Skeletal muscle satellite cell (primary cell): ENCODE measurements at regions not wholly inside any gene's neighbourhood (a gene's known extent, or its start where the extent isn't known, plus 50 kb on each side); places are given as distances from the start of the nearest gene placed in this dataset.

Experiments
- H3K27me3 ChIP-seq: 2 replicates; pipeline ENCODE4 v1.7.0; 2013; ENCODE audit warnings: low read length; ENCODE audit not compliant: control insufficient read depth, insufficient read depth
- H3K36me3 ChIP-seq: 2 replicates; pipeline ENCODE4 v1.7.0; 2013; ENCODE audit warnings: mild to moderate bottlenecking, control low read depth, low read length; ENCODE audit not compliant: insufficient read depth
- H3K4me1 ChIP-seq: 2 replicates; pipeline ENCODE4 v1.7.0; 2013; ENCODE audit warnings: low read length; ENCODE audit not compliant: control insufficient read depth, insufficient read depth
- H3K4me2 ChIP-seq: 2 replicates; pipeline ENCODE4 v1.7.0; 2013; ENCODE audit warnings: mild to moderate bottlenecking, low read length
- H3K4me3 ChIP-seq: 2 replicates; pipeline ENCODE4 v1.7.0; 2013; ENCODE audit warnings: low read length
- H3K9ac ChIP-seq: 2 replicates; pipeline ENCODE4 v1.7.0; 2013; ENCODE audit warnings: mild to moderate bottlenecking, low read depth, low read length, moderate library complexity
- H3K9me3 ChIP-seq: replicated peaks from 2 replicates; pipeline ENCODE4 v1.7.0; 2013; ENCODE audit warnings: mild to moderate bottlenecking, control low read depth, low read length

GRCh38 chr3:146969356-146969755 lies 364.2 kb upstream of the PLSCR5 start:
- peak overlapping the region; percentile 75 for H3K4me2 ChIP-seq
- peaks cover 44% of the 10 kb centered on the region for H3K4me1 ChIP-seq
- H3K9ac ChIP-seq: peak overlapping the region; percentile 83
- no peaks in the 10 kb centered on the region for H3K36me3 ChIP-seq
- H3K9me3 ChIP-seq: no peaks in the 10 kb centered on the region
- H3K27me3 ChIP-seq: no peaks in the 10 kb centered on the region
- H3K4me3 ChIP-seq: peak overlapping the region; percentile 14

- Histone ChIP-seq H3K4me3 (peak overlapping the region; percentile 14), H3K4me1 (peaks cover 44% of the 10 kb centered on the region), H3K27me3 (no peaks in the 10 kb centered on the region), H3K9ac (peak overlapping the region; percentile 83), H3K9me3 (no peaks in the 10 kb centered on the region), H3K36me3 (no peaks in the 10 kb centered on the region), H3K4me2 (peak overlapping the region; percentile 75)
Observed at GRCh38 chr3:146968204-146968651, 363.1 kb upstream of the PLSCR5 start.

GRCh38 chr3:146967783-146968182 lies 362.6 kb upstream of the PLSCR5 start:
- H3K27me3 ChIP-seq: no peaks in the 10 kb centered on the region
- H3K4me3 ChIP-seq: peak overlapping the region; percentile 2
- H3K9me3 ChIP-seq: no peaks in the 10 kb centered on the region
- H3K4me1 ChIP-seq: peaks cover 40% of the 10 kb centered on the region
- H3K36me3 ChIP-seq: no peaks in the 10 kb centered on the region
- H3K4me2 ChIP-seq: peak overlapping the region; percentile 26
- H3K9ac ChIP-seq: peak overlapping the region; percentile 83

DNA sequence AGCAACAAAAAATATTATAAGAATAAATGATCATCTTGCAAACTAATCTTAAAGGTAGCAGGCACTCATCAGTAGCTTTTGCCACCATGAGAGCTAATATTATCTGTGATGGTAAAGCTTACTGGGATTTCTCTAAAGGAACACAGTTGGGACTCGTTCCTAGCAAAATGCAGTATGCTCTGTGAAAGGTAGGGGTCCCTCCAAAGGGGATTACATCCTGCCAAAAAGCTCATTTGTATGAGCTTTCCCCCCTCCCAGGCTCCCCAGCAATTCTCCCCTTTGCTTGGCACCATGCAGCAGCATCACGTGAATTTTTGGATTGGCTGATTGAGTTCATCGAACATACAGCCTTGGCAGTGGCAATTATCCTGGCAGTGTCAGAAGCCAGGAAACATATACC lies 361.0 kb upstream of the PLSCR5 start:
- Histone ChIP-seq H3K27me3 (no peaks in the 10 kb centered on the region), H3K9ac (no peak overlapping the region), H3K4me2 (no peak overlapping the region), H3K36me3 (no peaks in the 10 kb centered on the region), H3K4me1 (peaks cover 32% of the 10 kb centered on the region), H3K9me3 (no peaks in the 10 kb centered on the region), H3K4me3 (no peak overlapping the region)

GRCh38 chr3:146953511-146953981 lies 348.4 kb upstream of the PLSCR5 start:
- H3K4me2 ChIP-seq: peak overlapping the region; percentile 46
- no peaks in the 10 kb centered on the region for H3K27me3 ChIP-seq
- no peaks in the 10 kb centered on the region for H3K36me3 ChIP-seq
- H3K9ac ChIP-seq: no peak overlapping the region
- H3K9me3 ChIP-seq: no peaks in the 10 kb centered on the region
- peaks cover 9% of the 10 kb centered on the region for H3K4me1 ChIP-seq
- no peak overlapping the region for H3K4me3 ChIP-seq

GRCh38 chr3:146948985-146949384 lies 343.8 kb upstream of the PLSCR5 start:
- Histone ChIP-seq H3K36me3 (no peaks in the 10 kb centered on the region), H3K27me3 (no peaks in the 10 kb centered on the region), H3K4me3 (no peak overlapping the region), H3K4me2 (no peak overlapping the region), H3K9me3 (no peaks in the 10 kb centered on the region), H3K9ac (no peak overlapping the region), H3K4me1 (peaks cover 9% of the 10 kb centered on the region)

GRCh38 chr3:146948186-146948585 lies 343.0 kb upstream of the PLSCR5 start:
- Histone ChIP-seq H3K9ac (no peak overlapping the region), H3K9me3 (no peaks in the 10 kb centered on the region), H3K4me3 (no peak overlapping the region), H3K36me3 (no peaks in the 10 kb centered on the region), H3K4me1 (peaks cover under 1% of the 10 kb centered on the region), H3K4me2 (no peak overlapping the region), H3K27me3 (no peaks in the 10 kb centered on the region)

DNA sequence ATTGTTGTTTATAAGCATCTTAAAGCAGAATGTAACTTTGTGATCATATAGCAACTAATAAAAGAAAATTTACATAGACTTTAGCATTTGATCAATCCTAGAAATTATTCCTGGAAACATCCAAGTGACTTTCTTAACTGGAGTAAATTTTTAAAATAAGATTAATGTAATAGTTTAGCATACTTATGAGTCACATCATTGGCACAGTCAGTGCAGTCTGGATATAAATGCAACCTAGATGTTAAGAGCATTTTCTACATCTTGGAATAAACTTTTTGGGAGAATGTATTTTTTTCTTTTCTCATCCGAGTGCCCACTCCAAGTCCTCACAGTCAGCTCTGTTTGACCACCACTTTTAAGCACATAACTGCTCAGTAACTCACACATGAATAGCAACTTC lies 324.6 kb upstream of the PLSCR5 start:
- no peak overlapping the region for H3K9ac ChIP-seq
- H3K4me3 ChIP-seq: no peak overlapping the region
- no peaks in the 10 kb centered on the region for H3K4me1 ChIP-seq
- H3K27me3 ChIP-seq: no peaks in the 10 kb centered on the region
- no peaks in the 10 kb centered on the region for H3K36me3 ChIP-seq
- no peaks in the 10 kb centered on the region for H3K9me3 ChIP-seq
- H3K4me2 ChIP-seq: no peak overlapping the region

DNA sequence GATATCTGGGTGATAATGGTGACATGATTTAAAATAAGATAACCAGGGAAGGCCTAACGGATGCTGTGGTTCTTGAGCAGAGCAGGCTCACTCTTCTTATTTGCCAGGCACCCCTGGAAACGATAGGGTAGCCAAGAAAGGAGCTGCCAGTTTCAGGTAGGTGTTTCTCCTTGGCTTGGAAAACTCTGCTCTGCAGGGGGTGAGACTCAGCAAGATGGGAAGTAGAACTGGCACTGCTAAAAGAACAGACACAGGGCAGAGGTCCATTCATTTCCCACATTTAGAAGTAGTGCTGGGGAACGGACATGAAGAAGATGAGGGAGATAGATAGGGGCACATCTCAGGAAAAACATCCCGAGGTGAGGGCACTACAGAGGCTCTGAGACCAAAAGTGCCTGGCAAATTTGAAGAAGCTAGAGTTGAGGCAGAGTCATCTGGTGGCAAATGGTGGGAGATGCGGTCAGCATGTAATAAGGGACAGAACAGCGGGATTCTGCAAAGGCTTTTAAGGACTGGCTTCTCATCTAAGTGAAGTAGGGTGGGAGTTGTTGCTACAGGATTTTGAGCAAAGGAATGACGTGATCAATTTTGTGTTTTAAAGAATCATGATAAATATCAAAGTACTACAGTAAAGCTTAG lies 323.4 kb upstream of the PLSCR5 start:
- no peaks in the 10 kb centered on the region for H3K36me3 ChIP-seq
- no peak overlapping the region for H3K4me3 ChIP-seq
- no peak overlapping the region for H3K4me2 ChIP-seq
- no peaks in the 10 kb centered on the region for H3K4me1 ChIP-seq
- H3K27me3 ChIP-seq: no peaks in the 10 kb centered on the region
- H3K9me3 ChIP-seq: no peaks in the 10 kb centered on the region
- no peak overlapping the region for H3K9ac ChIP-seq

DNA sequence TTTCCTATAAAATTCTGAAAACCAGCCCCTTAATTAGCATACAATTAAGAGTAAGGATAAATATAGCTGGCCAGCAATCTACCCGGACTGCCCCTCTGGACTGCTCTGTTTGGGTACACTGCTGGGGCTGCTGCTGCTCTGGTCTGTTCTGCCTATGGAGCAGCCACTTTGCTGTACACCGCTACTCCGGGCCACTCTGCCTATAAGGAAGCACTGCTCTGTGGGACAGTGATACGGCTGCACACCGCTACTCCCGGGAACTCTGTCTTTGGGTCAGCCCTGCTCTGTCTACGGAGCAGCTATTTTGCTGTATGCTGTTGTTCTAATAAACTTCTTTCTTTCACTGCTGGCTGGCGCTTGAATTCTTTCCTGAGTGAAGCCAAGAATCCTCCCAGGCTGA lies 316.5 kb upstream of the PLSCR5 start:
- H3K9ac ChIP-seq: no peak overlapping the region
- H3K36me3 ChIP-seq: no peaks in the 10 kb centered on the region
- H3K4me3 ChIP-seq: no peak overlapping the region
- no peaks in the 10 kb centered on the region for H3K27me3 ChIP-seq
- H3K4me2 ChIP-seq: no peak overlapping the region
- no peaks in the 10 kb centered on the region for H3K9me3 ChIP-seq
- no peaks in the 10 kb centered on the region for H3K4me1 ChIP-seq

GRCh38 chr3:146914409-146914808 lies 309.3 kb upstream of the PLSCR5 start:
- Histone ChIP-seq H3K4me1 (no peaks in the 10 kb centered on the region), H3K27me3 (no peaks in the 10 kb centered on the region), H3K9me3 (no peaks in the 10 kb centered on the region), H3K9ac (no peak overlapping the region), H3K4me2 (no peak overlapping the region), H3K36me3 (no peaks in the 10 kb centered on the region), H3K4me3 (no peak overlapping the region)
